ENCODE measurements at regions not wholly inside any gene's neighbourhood (a gene's known extent, or its start where the extent isn't known, plus 50 kb on each side); places are given as distances from the start of the nearest gene placed in this dataset.
A peak's percentile ranks its signal among the peaks of the same experiment; 100 is the strongest.
"Not testable (repeated sequence)": the region's sequence is repeated elsewhere in the genome, so short reads cannot be mapped to it uniquely, and the experiment has no call there.

GRCh38 chr2:234158812-234159211 is 108.3 kb downstream of the SPP2 start:
- DNase-seq (ENCODE audit: low read depth): no peak

GRCh38 chr2:234157817-234158588 is 107.5 kb downstream of the SPP2 start:
- no peak for DNase-seq (ENCODE audit: low read depth)

DNA sequence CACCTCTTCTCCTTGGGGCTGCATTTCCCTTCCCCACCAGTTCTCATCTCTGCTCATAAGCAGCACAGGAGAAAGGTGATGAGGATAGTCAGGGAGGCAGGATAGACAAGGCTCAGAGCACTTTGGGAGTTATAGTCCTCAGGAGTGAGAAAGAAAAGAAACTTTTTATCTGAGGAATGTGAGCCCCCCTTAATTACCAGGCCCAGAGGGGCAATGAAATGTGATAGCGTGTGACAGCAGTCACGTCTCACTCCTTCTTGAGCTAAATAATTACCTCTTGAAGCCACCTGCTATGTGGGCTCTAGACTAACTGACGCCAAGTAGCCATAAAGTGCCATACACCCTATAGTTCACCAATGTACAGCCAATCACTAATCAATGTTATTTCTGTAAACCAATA is 105.8 kb downstream of the SPP2 start:
- DNase-seq (ENCODE audit: low read depth): no peak

GRCh38 chr2:234152835-234153234 is 102.3 kb downstream of the SPP2 start:
- DNase-seq (ENCODE audit: low read depth): not testable (repeated sequence)

DNA sequence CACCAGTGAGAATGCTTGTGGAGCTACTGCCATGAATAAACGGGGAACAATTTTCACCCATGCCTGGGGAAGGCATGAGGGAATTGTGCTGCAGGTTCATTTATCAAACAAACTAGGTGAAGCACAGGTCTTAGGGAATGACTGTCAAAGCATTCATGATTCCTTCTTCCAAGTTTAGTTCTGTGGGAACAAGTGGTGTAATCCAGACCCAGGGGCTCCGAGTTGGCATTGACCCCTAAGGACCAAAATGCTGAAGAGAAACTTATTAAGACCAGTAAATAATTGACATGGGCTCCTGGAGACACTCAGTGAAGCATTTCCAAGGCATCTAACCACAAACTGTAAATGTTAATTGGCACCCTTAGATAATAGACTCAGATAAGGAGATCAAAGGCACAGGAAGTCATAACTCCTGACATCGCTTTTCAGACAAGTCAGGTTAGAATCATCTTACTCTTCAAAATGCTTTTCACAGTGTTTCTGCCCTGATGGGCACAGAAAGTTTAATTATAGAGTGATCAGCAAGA is 96.9 kb downstream of the SPP2 start:
- no peak for DNase-seq (ENCODE audit: low read depth)

- no peak for DNase-seq (ENCODE audit: low read depth)
Measured at GRCh38 chr2:234146087-234146826, 95.8 kb downstream of the SPP2 start.

DNA sequence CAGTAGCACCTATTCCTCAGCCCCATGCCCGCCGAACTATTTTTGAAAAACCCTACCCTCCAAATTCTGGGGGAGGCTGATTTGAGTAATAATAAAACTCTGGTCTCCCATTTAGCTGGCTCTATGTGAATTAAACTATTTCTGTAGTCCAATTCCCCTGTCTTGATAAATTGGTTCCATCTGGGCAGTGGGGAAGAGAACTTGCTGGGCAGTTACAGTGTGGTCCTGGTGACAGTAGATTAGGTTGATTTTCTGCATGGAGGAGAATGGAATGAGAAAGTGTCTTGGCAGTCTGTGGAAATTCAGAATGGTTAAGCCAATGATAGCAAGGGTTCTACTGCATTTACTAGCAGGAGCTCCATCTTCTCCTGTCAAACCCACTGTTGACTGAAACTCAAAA is 95.0 kb downstream of the SPP2 start:
- no peak for DNase-seq (ENCODE audit: low read depth)

- no peak for DNase-seq (ENCODE audit: low read depth)
Measured at GRCh38 chr2:234145057-234145456, 94.6 kb downstream of the SPP2 start.

GRCh38 chr2:234143896-234144295 is 93.4 kb downstream of the SPP2 start:
- DNase-seq (ENCODE audit: low read depth): no peak

DNA sequence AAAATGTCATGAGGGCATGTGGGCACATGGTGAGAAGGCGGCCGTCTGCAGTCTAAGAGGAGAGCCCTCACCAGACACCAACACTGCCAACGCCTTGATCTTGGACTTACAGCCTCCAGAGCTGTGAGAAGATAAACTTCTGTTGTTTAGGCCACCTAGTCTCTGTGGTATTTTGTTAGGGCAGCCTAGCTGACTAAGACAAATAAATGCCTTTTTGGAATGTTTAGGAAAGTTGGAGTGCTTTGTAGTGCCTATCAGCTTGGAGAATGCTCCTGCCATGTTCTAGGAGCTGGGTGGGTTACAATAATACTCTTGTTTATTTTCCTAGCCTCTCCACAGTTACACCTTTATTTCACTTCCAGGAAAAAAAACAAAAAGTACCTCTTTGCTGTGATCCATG is 92.0 kb downstream of the SPP2 start:
- DNase-seq (ENCODE audit: low read depth): no peak

GRCh38 chr2:234139755-234140154 is 89.3 kb downstream of the SPP2 start:
- no peak for DNase-seq (ENCODE audit: low read depth)

- DNase-seq (ENCODE audit: low read depth): no peak
Measured at GRCh38 chr2:234138836-234139235, 88.3 kb downstream of the SPP2 start.

GRCh38 chr2:234137400-234138014 is 87.0 kb downstream of the SPP2 start:
- DNase-seq (ENCODE audit: low read depth): no peak

DNA sequence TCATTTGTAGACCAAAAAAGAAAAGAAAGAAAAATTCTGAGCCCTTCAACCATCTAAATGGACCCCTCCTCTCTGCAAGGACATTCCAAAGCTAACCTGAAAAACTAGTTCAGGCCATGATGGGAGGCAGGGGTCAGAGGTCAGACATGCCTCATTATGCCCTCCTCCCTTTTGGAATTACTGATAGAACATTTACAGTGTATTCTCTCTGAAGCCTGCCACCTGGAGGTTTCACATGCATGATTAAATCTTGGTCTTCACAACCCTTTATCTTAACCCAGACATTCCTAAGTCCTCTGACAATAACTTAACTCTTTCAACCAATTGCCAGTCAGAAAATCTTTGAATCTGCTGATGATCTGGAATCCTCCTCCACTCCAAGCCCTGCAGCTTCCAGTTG is 86.0 kb downstream of the SPP2 start:
- no peak for DNase-seq (ENCODE audit: low read depth)

DNA sequence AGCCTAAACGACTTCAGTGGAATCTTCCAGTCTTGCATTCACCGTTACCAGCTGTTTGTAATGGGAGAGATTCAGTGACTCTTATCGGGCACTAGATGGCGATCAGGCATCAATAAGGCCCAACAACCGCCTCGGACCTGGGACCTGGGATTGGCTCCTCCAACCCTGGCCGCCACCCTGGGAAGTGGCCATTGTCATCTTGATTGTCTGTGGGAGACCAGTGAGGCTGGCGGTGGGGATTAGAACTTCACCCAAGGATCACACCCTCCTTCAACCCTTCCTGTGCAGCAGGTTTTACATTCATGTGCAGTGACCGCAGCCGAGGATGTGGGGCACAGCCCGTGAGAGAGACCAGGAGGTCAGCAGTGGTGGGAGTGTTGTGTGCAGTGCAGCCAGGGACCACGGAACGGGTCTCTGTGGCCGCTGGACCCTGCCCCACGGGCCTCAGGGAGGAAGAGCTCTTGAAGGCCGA is 85.3 kb downstream of the SPP2 start:
- DNase-seq (ENCODE audit: low read depth): peak; percentile 7

- DNase-seq (ENCODE audit: low read depth): no peak
Measured at GRCh38 chr2:234134496-234134895, 84.0 kb downstream of the SPP2 start.

GRCh38 chr2:234133004-234133403 is 82.5 kb downstream of the SPP2 start:
- DNase-seq (ENCODE audit: low read depth): no peak

DNA sequence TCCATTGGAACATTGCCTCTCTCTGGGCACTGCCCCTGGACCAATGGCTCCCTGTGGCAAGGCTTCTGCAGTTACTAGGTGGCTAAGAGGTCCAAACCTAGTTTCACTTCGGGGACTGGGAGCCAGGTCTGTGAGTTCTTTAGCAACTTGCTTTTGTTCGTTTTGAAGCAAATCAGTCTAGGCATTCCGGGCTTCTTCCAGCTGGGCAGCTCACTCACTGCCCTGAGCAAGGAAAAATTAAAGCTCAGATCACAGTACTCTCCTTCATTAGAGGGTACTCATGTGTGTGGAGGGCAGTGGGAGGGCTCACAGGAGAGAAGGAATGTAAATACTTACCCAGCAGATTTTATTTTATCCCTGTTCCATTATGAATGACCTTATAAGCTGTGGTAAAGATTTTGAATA is 80.3 kb downstream of the SPP2 start:
- DNase-seq (ENCODE audit: low read depth): no peak

DNA sequence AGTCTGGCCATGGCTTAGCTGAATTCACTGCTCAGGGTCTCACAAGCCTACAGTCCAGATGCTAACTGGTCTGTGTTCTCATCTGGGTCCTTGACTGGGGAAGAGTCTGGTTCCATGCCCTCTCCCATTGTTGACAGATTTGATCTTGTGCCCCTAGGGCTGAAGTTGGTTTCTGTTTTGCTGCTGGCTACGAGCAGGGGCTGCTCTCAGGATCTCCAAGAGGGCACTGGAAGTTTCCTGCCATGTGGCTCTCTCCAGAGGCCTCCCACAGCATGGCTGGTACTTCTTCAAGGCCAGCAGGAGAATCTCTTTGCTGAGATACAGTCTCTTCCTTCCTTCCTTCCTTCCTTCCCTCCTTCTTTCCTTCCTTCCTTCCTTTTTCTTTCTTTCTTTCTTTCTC is 78.1 kb downstream of the SPP2 start:
- DNase-seq (ENCODE audit: low read depth): no peak

Data from T follicular helper cell (primary cell).